Suprapubic skin (tissue), 4 donors: ENCODE measurements at regions not wholly inside any gene's neighbourhood (a gene's known extent, or its start where the extent isn't known, plus 50 kb on each side); places are given as distances from the start of the nearest gene placed in this dataset.

ENCODE experiments used
- DNase-seq, 2 donors: peaks; one replicate each; pipeline ENCODE4 v3.0.0-alpha.2; 2019; ENCODE audit warnings: low spot score in 2 of 2
- H3K27ac ChIP-seq: fragments of 200-600 bp; sonication (generic); one replicate; pipeline ENCODE4 v1.5.1; 2019
- H3K27me3 ChIP-seq: fragments of 200-600 bp; sonication (generic); one replicate; pipeline ENCODE4 v1.5.1; 2019
- H3K36me3 ChIP-seq: fragments of 200-600 bp; sonication (generic); one replicate; pipeline ENCODE4 v1.5.1; 2019
- H3K4me1 ChIP-seq: fragments of 200-600 bp; sonication (generic); one replicate; pipeline ENCODE4 v1.5.1; 2019
- H3K4me3 ChIP-seq: fragments of 200-600 bp; sonication (generic); one replicate; pipeline ENCODE4 v1.5.1; 2019; ENCODE audit warnings: mild to moderate bottlenecking
- H3K9me3 ChIP-seq: fragments of 200-600 bp; sonication (generic); one replicate; pipeline ENCODE4 v1.5.1; 2019
- EP300 ChIP-seq: sonication (generic); formaldehyde crosslinking; IDR thresholded peaks from one replicate; pipeline ENCODE4 v1.6.1; 2017; ENCODE audit warnings: antibody characterized with exemption
- POLR2A ChIP-seq, 2 donors: fragments of 450-650 bp; IDR thresholded peaks; one replicate each; pipeline ENCODE4 v1.6.1; 2017; ENCODE audit warnings: antibody characterized with exemption in 2 of 2, mild to moderate bottlenecking in 2 of 2, moderate library complexity in 2 of 2
- POLR2AphosphoS5 ChIP-seq, 3 donors: sonication (generic); formaldehyde crosslinking; IDR thresholded peaks; one replicate each; pipeline ENCODE4 v1.6.1; 2017; ENCODE audit warnings: antibody characterized with exemption in 3 of 3
- WGBS: methylation state at CpG from one replicate; pipeline ENCODE4 v1.1.5; 2018; 5-methylcytosine and 5-hydroxymethylcytosine counted together
- TF ChIP-seq, protein P1 (sequence below), 2 donors: fragments of 200-600 bp in 1 of 2; fragments of 450-650 bp in 1 of 2; sonication (generic) in 1 of 2; IDR thresholded peaks; one replicate each; pipeline ENCODE4 v1.5.1; 2016 to 2019; ENCODE audit warnings: antibody characterized with exemption in 2 of 2, mild to moderate bottlenecking in 1 of 2, moderate library complexity in 1 of 2

DNA sequence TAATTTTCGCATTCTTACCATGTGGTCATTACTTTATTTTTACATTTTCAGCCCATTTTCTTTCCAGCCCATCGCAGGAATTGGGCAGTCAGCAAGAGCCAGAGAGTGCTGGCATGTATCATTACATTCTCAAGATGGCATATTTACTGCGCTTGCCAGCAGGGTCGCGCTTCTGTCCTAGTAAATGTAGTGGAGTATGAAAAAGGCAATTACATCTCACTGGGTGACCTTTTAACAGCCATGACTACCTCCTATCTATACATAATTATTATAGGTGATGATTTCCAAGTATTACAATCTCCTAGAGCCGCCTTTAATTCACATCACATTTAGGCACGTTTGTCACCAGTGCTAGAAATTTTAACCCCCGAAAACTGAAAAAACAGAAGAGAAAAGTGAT, 433.7 kb upstream of the MGMT start:
- H3K27me3 ChIP-seq, result peaks cover 35% of the 10 kb centered on the region
- no peak overlapping the region for H3K27ac ChIP-seq
- H3K4me1 ChIP-seq, result peaks cover 19% of the 10 kb centered on the region
- H3K36me3 ChIP-seq, result no peaks in the 10 kb centered on the region
- no peak for DNase-seq
- no peaks in the 10 kb centered on the region for H3K9me3 ChIP-seq
- WGBS, result 83% methylated on average over 8 of the region's 8 CpGs
- TF ChIP-seq POLR2AphosphoS5 (IDR thresholded peaks at IDR 0.05), result no peak
- TF ChIP-seq EP300, result no peak
- no peak for TF ChIP-seq POLR2A (IDR thresholded peaks at IDR 0.05)
- TF ChIP-seq, protein P1, sequence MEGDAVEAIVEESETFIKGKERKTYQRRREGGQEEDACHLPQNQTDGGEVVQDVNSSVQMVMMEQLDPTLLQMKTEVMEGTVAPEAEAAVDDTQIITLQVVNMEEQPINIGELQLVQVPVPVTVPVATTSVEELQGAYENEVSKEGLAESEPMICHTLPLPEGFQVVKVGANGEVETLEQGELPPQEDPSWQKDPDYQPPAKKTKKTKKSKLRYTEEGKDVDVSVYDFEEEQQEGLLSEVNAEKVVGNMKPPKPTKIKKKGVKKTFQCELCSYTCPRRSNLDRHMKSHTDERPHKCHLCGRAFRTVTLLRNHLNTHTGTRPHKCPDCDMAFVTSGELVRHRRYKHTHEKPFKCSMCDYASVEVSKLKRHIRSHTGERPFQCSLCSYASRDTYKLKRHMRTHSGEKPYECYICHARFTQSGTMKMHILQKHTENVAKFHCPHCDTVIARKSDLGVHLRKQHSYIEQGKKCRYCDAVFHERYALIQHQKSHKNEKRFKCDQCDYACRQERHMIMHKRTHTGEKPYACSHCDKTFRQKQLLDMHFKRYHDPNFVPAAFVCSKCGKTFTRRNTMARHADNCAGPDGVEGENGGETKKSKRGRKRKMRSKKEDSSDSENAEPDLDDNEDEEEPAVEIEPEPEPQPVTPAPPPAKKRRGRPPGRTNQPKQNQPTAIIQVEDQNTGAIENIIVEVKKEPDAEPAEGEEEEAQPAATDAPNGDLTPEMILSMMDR (IDR thresholded peaks at IDR 0.05), result no peak
- no peak overlapping the region for H3K4me3 ChIP-seq

- TF ChIP-seq, protein P1 (IDR thresholded peaks at IDR 0.05), result no peak
- TF ChIP-seq POLR2AphosphoS5 (IDR thresholded peaks at IDR 0.05), result no peak
- no peak for TF ChIP-seq EP300
- TF ChIP-seq POLR2A (IDR thresholded peaks at IDR 0.05), result no peak
- no peak overlapping the region for H3K27ac ChIP-seq
- H3K36me3 ChIP-seq, result no peaks in the 10 kb centered on the region
- DNase-seq, result no peak
- WGBS, result 81% methylated on average over 13 of the region's 14 CpGs
- no peaks in the 10 kb centered on the region for H3K9me3 ChIP-seq
- no peak overlapping the region for H3K4me3 ChIP-seq
- H3K27me3 ChIP-seq, result peaks cover 32% of the 10 kb centered on the region
- peaks cover 19% of the 10 kb centered on the region for H3K4me1 ChIP-seq
Measured at GRCh38 chr10:129033790-129034272, 433.2 kb upstream of the MGMT start.

DNA sequence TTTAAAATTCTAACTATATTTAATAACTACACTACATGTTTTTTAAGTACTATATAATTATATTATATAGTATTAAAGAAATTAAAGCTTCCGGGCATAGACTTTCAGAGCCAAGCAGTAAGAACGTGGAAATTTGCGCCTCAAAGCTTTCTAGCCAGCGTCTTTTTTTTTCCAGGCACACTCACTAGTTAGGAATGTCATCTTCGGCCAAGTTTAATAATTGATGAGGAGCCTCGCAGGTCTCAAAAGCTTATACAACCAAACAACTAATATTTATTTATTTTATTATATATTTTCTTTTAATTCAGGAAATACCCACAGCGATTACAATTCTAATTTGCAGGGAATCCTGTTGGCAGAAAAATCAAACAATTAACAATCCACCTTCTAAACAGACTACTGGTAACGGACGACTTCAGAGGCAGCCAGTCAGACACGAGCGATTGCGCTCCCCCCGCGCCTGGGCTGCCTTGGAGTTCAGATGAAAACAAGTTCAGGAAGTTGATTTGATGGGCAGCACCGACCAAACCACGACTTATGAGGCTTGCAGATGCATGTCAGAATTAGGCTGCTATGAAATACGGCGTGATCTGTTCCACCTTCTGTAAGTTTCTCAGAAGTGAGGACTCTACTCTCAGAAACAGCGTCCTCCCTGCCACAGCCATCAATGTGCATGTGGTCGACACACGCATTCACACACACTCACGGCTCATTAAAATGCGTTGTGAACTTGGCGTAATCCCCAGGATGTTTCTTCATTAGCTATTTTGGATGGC, 431.8 kb upstream of the MGMT start:
- H3K9me3 ChIP-seq, result no peaks in the 10 kb centered on the region
- peaks cover 26% of the 10 kb centered on the region for H3K27me3 ChIP-seq
- TF ChIP-seq, protein P1 (IDR thresholded peaks at IDR 0.05), result no peak
- TF ChIP-seq POLR2AphosphoS5 (IDR thresholded peaks at IDR 0.05) (no peak), POLR2A (IDR thresholded peaks at IDR 0.05) (no peak), EP300 (no peak)
- DNase-seq, result no peak
- peaks cover 19% of the 10 kb centered on the region for H3K4me1 ChIP-seq
- H3K36me3 ChIP-seq, result no peaks in the 10 kb centered on the region
- no peak overlapping the region for H3K27ac ChIP-seq
- peak overlapping the region; percentile 20 for H3K4me3 ChIP-seq
- WGBS, result 16% methylated on average over 24 of the region's 24 CpGs

GRCh38 chr10:129038522-129038921, 428.5 kb upstream of the MGMT start:
- H3K27me3 ChIP-seq, result peaks cover 8% of the 10 kb centered on the region
- DNase-seq, result no peak
- WGBS, result 72% methylated on average over 4 of the region's 4 CpGs

More at GRCh38 chr10:129038522-129038921, 428.5 kb upstream of the MGMT start:
- H3K36me3 ChIP-seq, result no peaks in the 10 kb centered on the region
- H3K27ac ChIP-seq, result no peak overlapping the region
- no peaks in the 10 kb centered on the region for H3K9me3 ChIP-seq
- TF ChIP-seq POLR2A (IDR thresholded peaks at IDR 0.05), result no peak
- TF ChIP-seq POLR2AphosphoS5 (IDR thresholded peaks at IDR 0.05), result no peak
- TF ChIP-seq, protein P1 (IDR thresholded peaks at IDR 0.05), result no peak
- no peak for TF ChIP-seq EP300
- H3K4me3 ChIP-seq, result no peak overlapping the region
- peaks cover 22% of the 10 kb centered on the region for H3K4me1 ChIP-seq
